ELR (cell line): ENCODE measurements at regions not wholly inside any gene's neighbourhood (a gene's known extent, or its start where the extent isn't known, plus 50 kb on each side); places are given as distances from the start of the nearest gene placed in this dataset.

ENCODE experiments used
- DNase-seq: peaks from one replicate; pipeline ENCODE4 v3.0.0-alpha.2; 2015; ENCODE audit warnings: low read depth

- no peak for DNase-seq
Measured at GRCh38 chr7:115883629-115884028, 146.9 kb downstream of the TFEC start.

- no peak for DNase-seq
Measured at GRCh38 chr7:115881476-115881875, 149.1 kb downstream of the TFEC start.

DNA sequence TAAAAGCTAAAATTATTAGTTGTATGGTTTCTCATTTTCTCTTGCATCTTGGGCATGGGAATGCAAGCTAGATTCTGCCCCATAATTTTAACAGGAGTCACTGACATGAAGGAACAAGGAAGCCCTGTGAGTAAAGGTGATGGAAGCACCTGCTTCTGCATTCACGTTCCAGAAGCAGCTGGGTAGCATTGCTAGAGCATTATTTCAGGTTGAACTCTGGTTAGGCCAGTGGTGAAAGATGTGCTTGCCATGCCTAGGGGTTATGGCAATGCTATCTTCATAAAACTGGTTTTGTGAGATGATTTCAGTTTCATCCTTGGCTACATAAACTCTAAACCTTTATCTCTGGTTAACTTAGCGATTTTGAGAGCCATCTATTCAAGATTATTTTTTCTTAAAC, 151.4 kb downstream of the TFEC start:
- no peak for DNase-seq

GRCh38 chr7:115869801-115870200, 160.8 kb downstream of the TFEC start:
- no peak for DNase-seq

GRCh38 chr7:115869190-115869589, 161.4 kb downstream of the TFEC start:
- DNase-seq = no peak

GRCh38 chr7:115868369-115868768, 162.2 kb downstream of the TFEC start:
- DNase-seq = no peak

GRCh38 chr7:115864082-115864481, 166.5 kb downstream of the TFEC start:
- DNase-seq = no peak

DNA sequence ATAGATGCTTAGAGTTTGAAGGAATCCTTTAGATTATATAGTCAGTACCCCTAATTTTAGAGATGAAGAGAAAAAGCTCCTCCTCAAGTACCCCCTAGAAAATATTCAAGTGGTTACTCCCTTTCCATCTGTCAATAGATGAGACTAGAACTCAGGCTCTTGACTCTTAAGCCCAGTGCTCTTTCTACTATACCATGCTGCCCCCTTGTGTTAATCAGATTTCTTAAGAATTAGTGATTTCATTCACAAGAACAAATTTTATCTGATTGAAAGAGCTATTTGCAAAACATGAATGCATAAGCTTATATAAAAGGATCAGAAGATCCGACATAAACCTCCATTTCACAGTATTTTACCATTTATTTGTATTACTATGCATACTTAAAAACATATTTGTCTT, 179.3 kb downstream of the TFEC start:
- DNase-seq = peak; percentile 72

DNA sequence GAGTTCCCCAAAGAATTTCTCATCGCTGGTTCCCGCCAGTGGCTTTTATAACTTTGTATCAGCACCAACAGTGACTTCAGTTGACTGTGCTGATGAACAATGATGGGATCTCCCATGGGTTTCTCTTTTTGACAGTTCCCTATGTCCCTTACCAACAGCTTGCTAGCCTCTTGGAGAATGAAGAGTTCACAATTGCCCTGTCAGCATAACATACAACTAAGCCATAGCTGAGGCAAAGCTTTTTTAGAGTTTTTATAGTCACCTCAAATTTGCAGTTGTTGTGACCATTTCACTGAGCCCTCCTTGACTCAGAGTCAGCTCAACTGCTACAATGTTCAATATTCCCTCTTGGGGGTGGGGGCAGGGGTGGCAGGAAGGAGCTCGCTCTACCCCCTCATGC, 179.8 kb downstream of the TFEC start:
- DNase-seq = no peak

- DNase-seq = peak; percentile 16
Measured at GRCh38 chr7:115844857-115845256, 185.7 kb downstream of the TFEC start.

- no peak for DNase-seq
Measured at GRCh38 chr7:115840702-115841101, 189.9 kb downstream of the TFEC start.

DNA sequence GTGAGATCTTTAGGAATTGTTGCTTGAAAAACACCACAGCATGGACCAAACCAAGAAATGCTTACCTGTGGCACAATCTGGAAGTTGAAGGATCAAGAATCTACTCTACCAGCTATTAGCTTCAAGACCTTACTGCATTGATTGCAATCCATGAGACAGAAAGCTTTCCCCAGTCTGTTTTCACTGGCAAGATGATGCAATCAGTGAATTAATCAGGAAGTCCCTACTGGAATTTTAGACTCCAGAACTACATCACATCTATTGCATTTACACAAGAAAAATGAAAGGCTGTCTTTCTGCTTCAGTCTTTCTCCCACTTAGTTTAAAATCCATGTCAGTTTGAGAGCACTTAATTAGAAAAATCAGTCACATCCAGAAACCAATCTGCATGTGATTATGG, 191.7 kb downstream of the TFEC start:
- no peak for DNase-seq

DNA sequence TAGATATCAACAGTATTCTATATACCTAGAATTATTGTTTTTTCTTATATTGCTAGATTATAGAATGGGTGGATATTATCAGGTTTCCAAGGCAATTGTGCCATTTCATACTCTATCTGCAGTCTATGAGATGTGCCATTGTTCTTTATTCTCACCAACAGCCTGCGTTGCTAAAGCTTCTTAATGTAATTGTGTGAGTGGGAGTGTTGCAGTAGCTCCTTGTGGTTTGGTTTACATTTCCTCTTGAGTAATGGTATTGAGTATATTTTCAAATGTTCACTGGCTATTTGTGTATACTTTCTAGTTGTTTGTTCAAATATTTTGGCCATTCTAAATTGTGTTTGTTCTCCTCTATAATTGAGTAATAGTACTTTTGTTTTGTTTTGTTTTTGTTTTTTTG, 199.2 kb downstream of the TFEC start:
- DNase-seq = no peak

GRCh38 chr7:115827305-115828045, 203.1 kb downstream of the TFEC start:
- no peak for DNase-seq

- DNase-seq = peak; percentile 1
Measured at GRCh38 chr7:115825456-115826115, 205.0 kb downstream of the TFEC start.

- no peak for DNase-seq
Measured at GRCh38 chr7:115822801-115823200, 207.8 kb downstream of the TFEC start.

GRCh38 chr7:115822380-115822779, 208.2 kb downstream of the TFEC start:
- no peak for DNase-seq

DNA sequence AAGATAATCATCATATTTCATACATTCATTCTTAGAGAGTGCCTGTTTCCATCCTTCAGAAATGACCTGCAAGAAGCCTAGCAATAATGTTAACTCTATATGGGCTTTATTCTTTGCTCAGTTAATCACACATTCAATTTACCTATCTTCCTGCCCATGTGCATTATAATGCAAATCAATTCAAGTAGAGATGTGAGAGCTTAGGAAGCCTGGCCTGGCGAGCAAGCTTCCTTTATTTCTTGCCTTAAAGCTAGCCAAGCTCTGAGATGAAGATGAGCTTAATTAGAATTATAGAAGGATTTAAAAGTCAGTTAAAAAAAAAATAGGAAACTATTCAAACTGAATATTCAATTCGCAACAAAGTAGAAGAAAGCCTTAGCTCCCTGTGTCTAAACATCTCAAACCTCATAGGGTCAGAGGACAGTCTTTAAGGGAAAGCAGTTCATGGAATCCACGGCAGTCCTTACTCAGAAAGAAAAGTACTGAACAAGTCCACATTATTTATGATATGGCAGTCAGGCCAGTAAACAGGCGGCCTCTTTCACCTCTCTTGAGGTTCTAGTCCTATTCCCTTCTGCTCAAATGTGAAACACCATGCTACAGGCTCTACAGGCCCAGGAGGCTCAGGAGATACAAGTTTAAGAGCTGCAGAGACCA, 214.1 kb downstream of the TFEC start:
- DNase-seq = no peak

DNA sequence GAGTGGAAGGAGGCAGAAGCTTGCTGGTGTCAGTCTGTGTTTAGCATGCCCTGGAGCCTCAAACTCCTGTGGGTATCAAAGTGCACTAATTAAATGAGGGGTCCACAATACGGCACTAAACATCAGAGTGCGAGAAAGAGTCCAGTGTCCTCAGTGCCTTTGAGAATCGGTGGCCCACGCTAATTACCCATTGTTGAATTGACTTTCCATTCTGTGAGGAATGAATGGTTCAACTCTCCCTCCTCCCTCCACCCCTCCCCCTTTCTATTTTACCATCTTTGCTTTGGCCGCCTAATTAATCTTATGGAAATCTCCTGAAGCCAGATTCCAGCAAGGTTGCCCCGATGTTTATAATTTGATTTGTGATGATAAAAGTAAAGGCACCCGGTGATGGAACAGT, 217.8 kb downstream of the TFEC start:
- DNase-seq = no peak

GRCh38 chr7:115805458-115805857, 225.1 kb downstream of the TFEC start:
- no peak for DNase-seq

GRCh38 chr7:115802415-115802814, 228.1 kb downstream of the TFEC start:
- DNase-seq = no peak

GRCh38 chr7:115799430-115799829, 231.1 kb downstream of the TFEC start:
- no peak for DNase-seq

- no peak for DNase-seq
Measured at GRCh38 chr7:115793958-115794702, 236.4 kb downstream of the TFEC start.
